ENCODE measurements at regions not wholly inside any gene's neighbourhood (a gene's known extent, or its start where the extent isn't known, plus 50 kb on each side); places are given as distances from the start of the nearest gene placed in this dataset.

DNA sequence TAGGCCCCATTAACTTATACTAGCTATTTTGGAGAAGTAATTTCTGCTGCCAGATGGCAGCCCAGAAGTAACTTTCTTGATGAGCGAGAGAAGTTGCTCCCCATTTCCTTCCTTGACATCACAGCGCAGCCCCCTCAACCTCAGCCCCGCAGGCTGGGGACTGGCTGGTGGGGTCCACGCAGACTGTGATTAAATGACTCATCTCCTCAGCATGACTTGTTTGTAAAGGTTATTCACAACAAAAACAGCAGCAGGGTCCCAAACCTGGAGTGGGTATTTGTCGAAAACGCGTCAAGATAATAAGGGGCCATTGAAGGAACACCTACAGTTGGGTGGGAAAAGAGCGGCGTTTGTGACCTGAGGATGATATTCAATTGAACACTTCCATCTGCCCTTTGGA lies 120.6 kb downstream of the TXNL1 start:
- TF ChIP-seq, protein P1, sequence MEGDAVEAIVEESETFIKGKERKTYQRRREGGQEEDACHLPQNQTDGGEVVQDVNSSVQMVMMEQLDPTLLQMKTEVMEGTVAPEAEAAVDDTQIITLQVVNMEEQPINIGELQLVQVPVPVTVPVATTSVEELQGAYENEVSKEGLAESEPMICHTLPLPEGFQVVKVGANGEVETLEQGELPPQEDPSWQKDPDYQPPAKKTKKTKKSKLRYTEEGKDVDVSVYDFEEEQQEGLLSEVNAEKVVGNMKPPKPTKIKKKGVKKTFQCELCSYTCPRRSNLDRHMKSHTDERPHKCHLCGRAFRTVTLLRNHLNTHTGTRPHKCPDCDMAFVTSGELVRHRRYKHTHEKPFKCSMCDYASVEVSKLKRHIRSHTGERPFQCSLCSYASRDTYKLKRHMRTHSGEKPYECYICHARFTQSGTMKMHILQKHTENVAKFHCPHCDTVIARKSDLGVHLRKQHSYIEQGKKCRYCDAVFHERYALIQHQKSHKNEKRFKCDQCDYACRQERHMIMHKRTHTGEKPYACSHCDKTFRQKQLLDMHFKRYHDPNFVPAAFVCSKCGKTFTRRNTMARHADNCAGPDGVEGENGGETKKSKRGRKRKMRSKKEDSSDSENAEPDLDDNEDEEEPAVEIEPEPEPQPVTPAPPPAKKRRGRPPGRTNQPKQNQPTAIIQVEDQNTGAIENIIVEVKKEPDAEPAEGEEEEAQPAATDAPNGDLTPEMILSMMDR (IDR thresholded peaks at IDR 0.05 in 2 of 3, conservative IDR thresholded peaks at IDR 0.05 in 1 of 3; ENCODE audit: control insufficient read depth in 2 of 3, extremely low read depth in 1 of 3, insufficient read depth in 1 of 3, low read depth in 3 of 3, low read length in 3 of 3), result no peak
- TF ChIP-seq POLR2A (IDR thresholded peaks at IDR 0.05; ENCODE audit: low read depth, low read length), result no peak
- TF ChIP-seq EP300 (IDR thresholded peaks at IDR 0.05; ENCODE audit: borderline replicate concordance in 1 of 2, control insufficient read depth in 1 of 2, low read depth in 2 of 2, low read length in 2 of 2), result no peak
- TF ChIP-seq HDAC6 (IDR thresholded peaks at IDR 0.05; ENCODE audit: unreplicated experiment), result no peak
